NCI-H82 treated with DMSO at 0.1 percent for 48 hours (cell line): ENCODE measurements at regions not wholly inside any gene's neighbourhood (a gene's known extent, or its start where the extent isn't known, plus 50 kb on each side); places are given as distances from the start of the nearest gene placed in this dataset.
"Not testable (repeated sequence)": the region's sequence is repeated elsewhere in the genome, so short reads cannot be mapped to it uniquely, and the experiment has no call there.

ENCODE experiments used
- DNase-seq: peaks from one replicate; lab custom pipeline; 2025; ENCODE audit not compliant: unreplicated experiment; lab: John Stamatoyannopoulos, UW

GRCh38 chr13:76300688-76301087, 585.5 kb downstream of the KCTD12 start:
- no peak for DNase-seq

- no peak for DNase-seq
Observed at GRCh38 chr13:76297331-76297730, 588.9 kb downstream of the KCTD12 start.

GRCh38 chr13:76296751-76297150, 589.5 kb downstream of the KCTD12 start:
- no peak for DNase-seq

GRCh38 chr13:76295020-76295419, 591.2 kb downstream of the KCTD12 start:
- not testable (repeated sequence) for DNase-seq

GRCh38 chr13:76293751-76294150, 592.5 kb downstream of the KCTD12 start:
- no peak for DNase-seq

- no peak for DNase-seq
Observed at GRCh38 chr13:76293346-76293745, 592.9 kb downstream of the KCTD12 start.

- DNase-seq: no peak
Observed at GRCh38 chr13:76292726-76293125, 593.5 kb downstream of the KCTD12 start.

- DNase-seq: no peak
Observed at GRCh38 chr13:76292031-76292430, 594.2 kb downstream of the KCTD12 start.

GRCh38 chr13:76289558-76289957, 596.6 kb downstream of the KCTD12 start:
- DNase-seq: no peak

- no peak for DNase-seq
Observed at GRCh38 chr13:76286178-76286577, 600.0 kb downstream of the KCTD12 start.

- no peak for DNase-seq
Observed at GRCh38 chr13:76285463-76285862, 600.7 kb downstream of the KCTD12 start.

GRCh38 chr13:76279766-76280165, 606.4 kb downstream of the KCTD12 start:
- DNase-seq: not testable (repeated sequence)

- DNase-seq: no peak
Observed at GRCh38 chr13:76271728-76272232, 614.4 kb downstream of the KCTD12 start.

- not testable (repeated sequence) for DNase-seq
Observed at GRCh38 chr13:76268307-76268706, 617.9 kb downstream of the KCTD12 start.

- DNase-seq: no peak
Observed at GRCh38 chr13:76267216-76267615, 619.0 kb downstream of the KCTD12 start.

- no peak for DNase-seq
Observed at GRCh38 chr13:76266561-76266960, 619.6 kb downstream of the KCTD12 start.

GRCh38 chr13:76250211-76250610, 614.1 kb downstream of the LMO7 start:
- no peak for DNase-seq

GRCh38 chr13:76245920-76246319, 609.8 kb downstream of the LMO7 start:
- no peak for DNase-seq

- no peak for DNase-seq
Observed at GRCh38 chr13:76245211-76245610, 609.1 kb downstream of the LMO7 start.

- DNase-seq: not testable (repeated sequence)
Observed at GRCh38 chr13:76243120-76243519, 607.0 kb downstream of the LMO7 start.

- no peak for DNase-seq
Observed at GRCh38 chr13:76239031-76239680, 603.0 kb downstream of the LMO7 start.

GRCh38 chr13:76231522-76232167, 595.5 kb downstream of the LMO7 start:
- no peak for DNase-seq

- DNase-seq: no peak
Observed at GRCh38 chr13:76229281-76229680, 593.2 kb downstream of the LMO7 start.
